ENCODE measurements at regions not wholly inside any gene's neighbourhood (a gene's known extent, or its start where the extent isn't known, plus 50 kb on each side); places are given as distances from the start of the nearest gene placed in this dataset.

GRCh38 chr9:14373336-14373666 lies 59.4 kb upstream of the NFIB start:
- TF ChIP-seq CTCF (IDR thresholded peaks at IDR 0.05) (no peak), POLR2A (IDR thresholded peaks at IDR 0.05) (no peak)
